GM12864 (cell line): ENCODE measurements at regions not wholly inside any gene's neighbourhood (a gene's known extent, or its start where the extent isn't known, plus 50 kb on each side); places are given as distances from the start of the nearest gene placed in this dataset.

Source experiments
- DNase-seq: peaks from one replicate; pipeline ENCODE4 v3.0.0-alpha.2; 2011; ENCODE audit warnings: low read depth
- H3K4me3 ChIP-seq: 2 replicates; pipeline ENCODE4 v1.5.1; 2011; ENCODE audit warnings: mild to moderate bottlenecking, low read depth, low read length, control low read depth
- TF ChIP-seq, protein P1 (sequence below): IDR thresholded peaks from 2 replicates; pipeline ENCODE4 v1.5.1; 2011; ENCODE audit warnings: low read depth, mild to moderate bottlenecking, moderate library complexity, low read length, control low read depth, inconsistent platforms; ENCODE audit errors: missing control alignments

DNA sequence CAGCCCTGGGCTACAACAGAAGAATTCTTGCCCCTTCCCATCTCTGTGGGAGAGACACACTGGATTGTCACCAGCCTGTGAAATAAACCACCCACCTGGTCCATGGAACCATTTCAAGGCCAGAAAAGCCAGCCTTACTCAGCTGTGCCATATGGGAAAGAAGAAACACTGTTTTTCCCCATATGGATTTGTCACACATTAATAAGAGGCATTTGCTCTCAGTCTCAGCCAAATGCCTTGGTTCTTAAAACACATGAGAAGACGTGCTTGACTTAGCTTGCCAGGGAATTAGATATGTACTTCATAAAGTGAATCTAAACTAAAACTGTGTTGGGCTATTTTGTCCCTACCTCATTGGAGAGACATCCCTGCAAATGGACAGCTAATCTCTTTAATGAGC, 308.6 kb upstream of the TNP1 start:
- TF ChIP-seq, protein P1, sequence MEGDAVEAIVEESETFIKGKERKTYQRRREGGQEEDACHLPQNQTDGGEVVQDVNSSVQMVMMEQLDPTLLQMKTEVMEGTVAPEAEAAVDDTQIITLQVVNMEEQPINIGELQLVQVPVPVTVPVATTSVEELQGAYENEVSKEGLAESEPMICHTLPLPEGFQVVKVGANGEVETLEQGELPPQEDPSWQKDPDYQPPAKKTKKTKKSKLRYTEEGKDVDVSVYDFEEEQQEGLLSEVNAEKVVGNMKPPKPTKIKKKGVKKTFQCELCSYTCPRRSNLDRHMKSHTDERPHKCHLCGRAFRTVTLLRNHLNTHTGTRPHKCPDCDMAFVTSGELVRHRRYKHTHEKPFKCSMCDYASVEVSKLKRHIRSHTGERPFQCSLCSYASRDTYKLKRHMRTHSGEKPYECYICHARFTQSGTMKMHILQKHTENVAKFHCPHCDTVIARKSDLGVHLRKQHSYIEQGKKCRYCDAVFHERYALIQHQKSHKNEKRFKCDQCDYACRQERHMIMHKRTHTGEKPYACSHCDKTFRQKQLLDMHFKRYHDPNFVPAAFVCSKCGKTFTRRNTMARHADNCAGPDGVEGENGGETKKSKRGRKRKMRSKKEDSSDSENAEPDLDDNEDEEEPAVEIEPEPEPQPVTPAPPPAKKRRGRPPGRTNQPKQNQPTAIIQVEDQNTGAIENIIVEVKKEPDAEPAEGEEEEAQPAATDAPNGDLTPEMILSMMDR: no peak

DNA sequence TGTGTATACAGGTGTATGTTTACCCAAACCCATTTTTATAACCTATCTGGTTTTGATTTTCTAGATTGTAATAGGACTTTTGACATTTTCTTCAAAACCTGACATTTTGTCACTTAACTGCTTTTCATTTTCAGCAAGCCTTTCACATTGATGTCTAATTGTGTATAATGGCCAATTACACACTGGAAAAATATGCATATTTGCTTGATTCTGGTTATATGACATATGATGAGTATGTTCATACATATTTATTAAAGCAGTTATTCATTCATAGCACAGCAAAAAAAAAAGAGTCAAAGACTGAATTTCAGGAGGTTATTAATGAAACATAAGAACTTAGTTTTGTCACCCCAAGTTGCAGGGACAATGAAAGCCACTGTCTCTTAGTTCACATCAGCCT, 307.7 kb upstream of the TNP1 start:
- DNase-seq: no peak
- no peak overlapping the region for H3K4me3 ChIP-seq
- TF ChIP-seq, protein P1: no peak

More for the DNA sequence above, 308.6 kb upstream of the TNP1 start:
- no peak for DNase-seq
- no peak overlapping the region for H3K4me3 ChIP-seq

GRCh38 chr2:217166241-217166850, 306.5 kb upstream of the TNP1 start:
- TF ChIP-seq, protein P1: peak; percentile 54
- H3K4me3 ChIP-seq: no peak overlapping the region
- peak; percentile 15 for DNase-seq

- TF ChIP-seq, protein P1: no peak
- no peak overlapping the region for H3K4me3 ChIP-seq
- DNase-seq: no peak
Measured at GRCh38 chr2:217165547-217165946, 305.7 kb upstream of the TNP1 start.

- no peak for DNase-seq
- TF ChIP-seq, protein P1: no peak
- H3K4me3 ChIP-seq: no peak overlapping the region
Measured at GRCh38 chr2:217163987-217164386, 304.1 kb upstream of the TNP1 start.

DNA sequence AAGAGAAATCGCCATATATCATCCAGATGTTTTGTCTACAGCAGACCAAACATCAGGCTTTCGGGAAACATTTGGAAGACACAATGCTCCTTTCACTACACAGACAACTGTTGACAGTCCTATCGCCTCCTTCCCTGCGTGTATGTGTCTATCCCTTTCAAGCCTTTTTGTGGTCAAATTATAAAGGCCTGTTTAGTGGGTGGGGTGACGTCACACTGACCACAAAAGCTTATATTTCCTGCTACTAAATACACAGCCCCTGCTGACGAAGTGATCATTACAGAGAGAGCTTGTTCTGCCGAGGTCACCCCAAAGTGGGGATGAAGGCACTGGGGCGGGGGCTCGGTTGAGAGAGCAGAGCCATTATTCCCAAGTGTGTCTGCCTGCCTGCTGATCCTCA, 302.7 kb upstream of the TNP1 start:
- TF ChIP-seq, protein P1: no peak
- H3K4me3 ChIP-seq: no peak overlapping the region
- no peak for DNase-seq
